ENCODE measurements at regions not wholly inside any gene's neighbourhood (a gene's known extent, or its start where the extent isn't known, plus 50 kb on each side); places are given as distances from the start of the nearest gene placed in this dataset.

- ChIA-PET CTCF (no interaction called here), POLR2A (no interaction called here)
- Histone ChIP-seq H3K36me3 (ENCODE audit: control insufficient read depth, insufficient read depth, low read length) (no peaks in the 10 kb centered on the region), H3K9me3 (peaks cover 16% of the 10 kb centered on the region; the same call in 1 of the 2 replicates), H3K4me3 (ENCODE audit: low read depth, low read length) (no peak overlapping the region), H3K4me1 (peaks cover 12% of the 10 kb centered on the region), H3K27me3 (replicated peaks; ENCODE audit: control insufficient read depth, insufficient read depth, low read length) (no peaks in the 10 kb centered on the region)
- no peak overlapping the region for H3K27ac Mint-ChIP-seq (ENCODE audit: unreplicated experiment)
- H3K4me1 Mint-ChIP-seq (ENCODE audit: low read depth, unreplicated experiment), result no peaks in the 10 kb centered on the region
- no peaks in the 10 kb centered on the region for H3K36me3 Mint-ChIP-seq (ENCODE audit: insufficient read depth, unreplicated experiment)
- intact Hi-C loops (cut with micrococcal nuclease; ENCODE audit: unreplicated experiment), result no loop called here
- no TSS peak for BruUV-seq (replicated peaks)
- no peak for DNase-seq
- TF ChIP-seq, protein P1, sequence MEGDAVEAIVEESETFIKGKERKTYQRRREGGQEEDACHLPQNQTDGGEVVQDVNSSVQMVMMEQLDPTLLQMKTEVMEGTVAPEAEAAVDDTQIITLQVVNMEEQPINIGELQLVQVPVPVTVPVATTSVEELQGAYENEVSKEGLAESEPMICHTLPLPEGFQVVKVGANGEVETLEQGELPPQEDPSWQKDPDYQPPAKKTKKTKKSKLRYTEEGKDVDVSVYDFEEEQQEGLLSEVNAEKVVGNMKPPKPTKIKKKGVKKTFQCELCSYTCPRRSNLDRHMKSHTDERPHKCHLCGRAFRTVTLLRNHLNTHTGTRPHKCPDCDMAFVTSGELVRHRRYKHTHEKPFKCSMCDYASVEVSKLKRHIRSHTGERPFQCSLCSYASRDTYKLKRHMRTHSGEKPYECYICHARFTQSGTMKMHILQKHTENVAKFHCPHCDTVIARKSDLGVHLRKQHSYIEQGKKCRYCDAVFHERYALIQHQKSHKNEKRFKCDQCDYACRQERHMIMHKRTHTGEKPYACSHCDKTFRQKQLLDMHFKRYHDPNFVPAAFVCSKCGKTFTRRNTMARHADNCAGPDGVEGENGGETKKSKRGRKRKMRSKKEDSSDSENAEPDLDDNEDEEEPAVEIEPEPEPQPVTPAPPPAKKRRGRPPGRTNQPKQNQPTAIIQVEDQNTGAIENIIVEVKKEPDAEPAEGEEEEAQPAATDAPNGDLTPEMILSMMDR (IDR thresholded peaks at IDR 0.05; ENCODE audit: insufficient read depth in 1 of 2, low read depth in 1 of 2, low read length in 1 of 2, severe bottlenecking in 1 of 2, unreplicated experiment in 1 of 2), result no peak
- no peak overlapping the region for H3K4me3 Mint-ChIP-seq (ENCODE audit: unreplicated experiment)
- peaks cover 4% of the 10 kb centered on the region for H3K27me3 Mint-ChIP-seq (ENCODE audit: insufficient read depth, unreplicated experiment)
- H3K9me3 Mint-ChIP-seq (ENCODE audit: unreplicated experiment), result peaks cover 39% of the 10 kb centered on the region
Measured at GRCh38 chr20:47921408-47921807, 136.1 kb upstream of the SULF2 start.

- DNase-seq, result no peak
- ChIA-PET CTCF (no interaction called here), POLR2A (no interaction called here)
- BruUV-seq (replicated peaks), result no TSS peak
- Mint-ChIP-seq H3K9me3 (ENCODE audit: unreplicated experiment) (peaks cover 54% of the 10 kb centered on the region), H3K27ac (ENCODE audit: unreplicated experiment) (no peak overlapping the region), H3K27me3 (ENCODE audit: insufficient read depth, unreplicated experiment) (no peaks in the 10 kb centered on the region), H3K4me3 (ENCODE audit: unreplicated experiment) (no peak overlapping the region), H3K4me1 (ENCODE audit: low read depth, unreplicated experiment) (peaks cover 11% of the 10 kb centered on the region), H3K36me3 (ENCODE audit: insufficient read depth, unreplicated experiment) (no peaks in the 10 kb centered on the region)
- TF ChIP-seq, protein P1 (IDR thresholded peaks at IDR 0.05; ENCODE audit: insufficient read depth in 1 of 2, low read depth in 1 of 2, low read length in 1 of 2, severe bottlenecking in 1 of 2, unreplicated experiment in 1 of 2), result no peak
- peaks cover 12% of the 10 kb centered on the region for H3K4me1 ChIP-seq
- no peaks in the 10 kb centered on the region for H3K27me3 ChIP-seq (replicated peaks; ENCODE audit: control insufficient read depth, insufficient read depth, low read length)
- no peaks in the 10 kb centered on the region for H3K36me3 ChIP-seq (ENCODE audit: control insufficient read depth, insufficient read depth, low read length)
- no peak overlapping the region for H3K4me3 ChIP-seq (ENCODE audit: low read depth, low read length)
- H3K9me3 ChIP-seq, result peaks cover 22% of the 10 kb centered on the region
- intact Hi-C loops (cut with micrococcal nuclease; ENCODE audit: unreplicated experiment), result no loop called here
Measured at GRCh38 chr20:47917549-47918070, 132.3 kb upstream of the SULF2 start.

- DNase-seq, result no peak
- intact Hi-C loops (cut with micrococcal nuclease; ENCODE audit: unreplicated experiment), result no loop called here
- no peaks in the 10 kb centered on the region for H3K27me3 Mint-ChIP-seq (ENCODE audit: insufficient read depth, unreplicated experiment)
- no TSS peak for BruUV-seq (replicated peaks)
- ChIA-PET POLR2A (no interaction called here), CTCF (no interaction called here)
- H3K4me3 Mint-ChIP-seq (ENCODE audit: unreplicated experiment), result no peak overlapping the region
- peaks cover 22% of the 10 kb centered on the region for H3K9me3 ChIP-seq
- TF ChIP-seq, protein P1 (IDR thresholded peaks at IDR 0.05; ENCODE audit: insufficient read depth in 1 of 2, low read depth in 1 of 2, low read length in 1 of 2, severe bottlenecking in 1 of 2, unreplicated experiment in 1 of 2), result no peak
- no peaks in the 10 kb centered on the region for H3K27me3 ChIP-seq (replicated peaks; ENCODE audit: control insufficient read depth, insufficient read depth, low read length)
- H3K36me3 Mint-ChIP-seq (ENCODE audit: insufficient read depth, unreplicated experiment), result no peaks in the 10 kb centered on the region
- H3K36me3 ChIP-seq (ENCODE audit: control insufficient read depth, insufficient read depth, low read length), result no peaks in the 10 kb centered on the region
- H3K9me3 Mint-ChIP-seq (ENCODE audit: unreplicated experiment), result peaks cover 54% of the 10 kb centered on the region
- H3K27ac Mint-ChIP-seq (ENCODE audit: unreplicated experiment), result no peak overlapping the region
- peaks cover 7% of the 10 kb centered on the region for H3K4me1 ChIP-seq
- peaks cover 28% of the 10 kb centered on the region for H3K4me1 Mint-ChIP-seq (ENCODE audit: low read depth, unreplicated experiment)
- H3K4me3 ChIP-seq (ENCODE audit: low read depth, low read length), result no peak overlapping the region
Measured at GRCh38 chr20:47915495-47915894, 130.2 kb upstream of the SULF2 start.

All from Caco-2 (cell line).